ENCODE measurements at regions not wholly inside any gene's neighbourhood (a gene's known extent, or its start where the extent isn't known, plus 50 kb on each side); places are given as distances from the start of the nearest gene placed in this dataset.

- H3K23ac ChIP-seq (ENCODE audit: insufficient read length, low read depth, low read length) = no peak overlapping the region
- H4K91ac ChIP-seq (ENCODE audit: insufficient read length, low read depth, low read length) = no peak overlapping the region
- no peak overlapping the region for H3K18ac ChIP-seq (ENCODE audit: insufficient read length, low read depth, low read length)
- peaks cover 2% of the 10 kb centered on the region; the same call in 1 of the 2 replicates for H3K4me1 ChIP-seq (ENCODE audit: insufficient read depth, low read length)
- no peaks in the 10 kb centered on the region for H4K20me1 ChIP-seq (ENCODE audit: control insufficient read depth, insufficient read depth, insufficient read length)
- H3K14ac ChIP-seq (ENCODE audit: insufficient read depth, low read length) = no peak overlapping the region
- H2BK5ac ChIP-seq (ENCODE audit: insufficient read length, low read length) = no peak overlapping the region
- no CpG with 5 or more reads among the region's 3 CpGs for WGBS (ENCODE audit: extremely low coverage, insufficient read length, low lambda C conversion rate)
- H3K27ac ChIP-seq (ENCODE audit: insufficient read length, low read depth, low read length) = no peak overlapping the region
- no peak for TF ChIP-seq CTCF (conservative IDR thresholded peaks at IDR 0.05)
- peak overlapping the region; percentile 85 for H3K4me2 ChIP-seq (ENCODE audit: insufficient read depth, insufficient read length, low read length)
- no peaks in the 10 kb centered on the region for H3K27me3 ChIP-seq (ENCODE audit: insufficient read depth, low read length)
- H2BK15ac ChIP-seq (ENCODE audit: low read depth, low read length) = no peak overlapping the region
- no peak overlapping the region for H2BK12ac ChIP-seq (ENCODE audit: insufficient read length, low read depth, low read length)
- Mint-ChIP-seq H3K4me1 (peaks cover 37 to 43% of the 10 kb centered on the region in 2 experiments), H3K4me3 (peak overlapping the region; percentile 86 to 95), H3K9me3 (no peaks in the 10 kb centered on the region), H3K36me3 (ENCODE audit: insufficient read depth in 1 of 3, low read depth in 3 of 3) (peaks cover 20 to 33% (median 28%) of the 10 kb centered on the region in 3 experiments; a peak in 6 of 7 replicates), H3K27me3 (ENCODE audit: low read depth) (no peaks in the 10 kb centered on the region), H3K27ac (no peak overlapping the region)
- no peaks in the 10 kb centered on the region for H3K9me3 ChIP-seq (ENCODE audit: control insufficient read depth, low read depth, low read length)
- peaks cover 27% of the 10 kb centered on the region for H3K23me2 ChIP-seq (ENCODE audit: insufficient read length, low read depth, low read length, poor library complexity, severe bottlenecking)
- DNase-seq = no peak
- no peaks in the 10 kb centered on the region for H3K79me1 ChIP-seq (ENCODE audit: insufficient read depth, low read depth, low read length, poor library complexity, severe bottlenecking)
- H3K56ac ChIP-seq (ENCODE audit: insufficient read length, low read depth, low read length) = no peak overlapping the region
- H2AFZ ChIP-seq (ENCODE audit: low read length) = no peak overlapping the region
- no peak overlapping the region for H3K4ac ChIP-seq (ENCODE audit: low read depth, low read length)
- peaks cover 37% of the 10 kb centered on the region; the same call in 1 of the 2 replicates for H3K79me2 ChIP-seq (ENCODE audit: insufficient read depth, low read length)
- no peak overlapping the region for H3K9ac ChIP-seq (ENCODE audit: extremely low read depth, insufficient read length, low read length)
- no peak overlapping the region for H3T11ph ChIP-seq (ENCODE audit: low read length)
- no peak overlapping the region for H2BK20ac ChIP-seq (ENCODE audit: low read depth, low read length, poor library complexity, severe bottlenecking)
- H4K8ac ChIP-seq (replicated peaks; ENCODE audit: insufficient read length, low read depth, low read length) = no peak overlapping the region
- no peak overlapping the region for H4K5ac ChIP-seq (ENCODE audit: insufficient read length, low read depth, low read length)
- H2AK5ac ChIP-seq (ENCODE audit: insufficient read length, low read length) = no peak overlapping the region
- H2BK120ac ChIP-seq (ENCODE audit: low read depth, low read length, poor library complexity, severe bottlenecking) = no peak overlapping the region
Observed at GRCh38 chr6:21668795-21669194, 75.2 kb downstream of the SOX4 start.
